HL-60 (cell line): ENCODE measurements at regions not wholly inside any gene's neighbourhood (a gene's known extent, or its start where the extent isn't known, plus 50 kb on each side); places are given as distances from the start of the nearest gene placed in this dataset.

Experiments
- DNase-seq, 2 experiments: peaks; one replicate each; pipeline ENCODE4 v3.0.0-alpha.2; 2010 to 2020; ENCODE audit warnings: low read depth in 1 of 2, low spot score in 1 of 2
- H3K27ac ChIP-seq: fragments of 250-450 bp; sonication (Bioruptor Pico); replicated peaks from 2 replicates; pipeline ENCODE4 v1.5.1; 2020; ENCODE audit warnings: mild to moderate bottlenecking, moderate library complexity
- H3K27me3 ChIP-seq: fragments of 250-450 bp; sonication (Bioruptor Pico); 2 replicates; pipeline ENCODE4 v1.5.1; 2021; ENCODE audit warnings: mild to moderate bottlenecking, moderate library complexity; ENCODE audit not compliant: insufficient read depth, poor library complexity, severe bottlenecking
- H3K4me3 ChIP-seq: replicated peaks from 2 replicates; pipeline ENCODE4 v1.5.1; 2011; ENCODE audit warnings: mild to moderate bottlenecking, control low read depth, low read length; ENCODE audit not compliant: insufficient read depth
- GABPA ChIP-seq: IDR thresholded peaks from 2 replicates; pipeline ENCODE4 v1.6.1; 2012; ENCODE audit warnings: low read depth
- POLR2AphosphoS5 ChIP-seq: IDR thresholded peaks from 2 replicates; pipeline ENCODE4 v1.6.1; 2012; ENCODE audit warnings: low read depth
- SPI1 ChIP-seq: IDR thresholded peaks from 2 replicates; pipeline ENCODE4 v1.6.1; 2012; ENCODE audit warnings: low read depth, mild to moderate bottlenecking, borderline replicate concordance
- TF ChIP-seq, protein P1 (sequence below): IDR thresholded peaks from one replicate; pipeline ENCODE4 v1.5.1; 2011; ENCODE audit warnings: low read length, control low read depth, inconsistent platforms; ENCODE audit not compliant: insufficient read depth
- TF ChIP-seq, protein P2 (sequence below): IDR thresholded peaks from 2 replicates; pipeline ENCODE4 v1.6.1; 2012; ENCODE audit warnings: low read depth; ENCODE audit not compliant: insufficient replicate concordance

DNA sequence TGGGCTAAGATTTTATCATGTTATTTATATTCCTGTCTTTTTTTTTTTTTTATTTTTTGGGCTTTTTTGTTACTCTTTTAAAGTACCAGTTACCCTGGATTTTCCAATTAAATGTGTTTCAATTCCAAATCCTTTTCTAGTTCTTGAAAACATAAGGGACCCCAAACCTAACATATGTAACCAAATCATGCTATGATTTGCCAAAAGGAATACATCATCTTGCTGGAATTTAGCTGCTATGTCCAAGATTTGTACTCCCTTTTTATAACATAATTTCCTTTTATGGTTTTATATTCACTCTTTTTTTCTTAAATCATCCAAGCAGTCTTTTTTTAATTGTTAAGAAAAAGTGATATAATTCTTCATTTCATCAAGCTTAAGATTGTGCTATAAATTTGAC lies 60.9 kb upstream of the DSEL start:
- TF ChIP-seq, protein P1, sequence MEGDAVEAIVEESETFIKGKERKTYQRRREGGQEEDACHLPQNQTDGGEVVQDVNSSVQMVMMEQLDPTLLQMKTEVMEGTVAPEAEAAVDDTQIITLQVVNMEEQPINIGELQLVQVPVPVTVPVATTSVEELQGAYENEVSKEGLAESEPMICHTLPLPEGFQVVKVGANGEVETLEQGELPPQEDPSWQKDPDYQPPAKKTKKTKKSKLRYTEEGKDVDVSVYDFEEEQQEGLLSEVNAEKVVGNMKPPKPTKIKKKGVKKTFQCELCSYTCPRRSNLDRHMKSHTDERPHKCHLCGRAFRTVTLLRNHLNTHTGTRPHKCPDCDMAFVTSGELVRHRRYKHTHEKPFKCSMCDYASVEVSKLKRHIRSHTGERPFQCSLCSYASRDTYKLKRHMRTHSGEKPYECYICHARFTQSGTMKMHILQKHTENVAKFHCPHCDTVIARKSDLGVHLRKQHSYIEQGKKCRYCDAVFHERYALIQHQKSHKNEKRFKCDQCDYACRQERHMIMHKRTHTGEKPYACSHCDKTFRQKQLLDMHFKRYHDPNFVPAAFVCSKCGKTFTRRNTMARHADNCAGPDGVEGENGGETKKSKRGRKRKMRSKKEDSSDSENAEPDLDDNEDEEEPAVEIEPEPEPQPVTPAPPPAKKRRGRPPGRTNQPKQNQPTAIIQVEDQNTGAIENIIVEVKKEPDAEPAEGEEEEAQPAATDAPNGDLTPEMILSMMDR, result no peak
- TF ChIP-seq SPI1, result no peak
- no peak for TF ChIP-seq POLR2AphosphoS5
- TF ChIP-seq, protein P2, sequence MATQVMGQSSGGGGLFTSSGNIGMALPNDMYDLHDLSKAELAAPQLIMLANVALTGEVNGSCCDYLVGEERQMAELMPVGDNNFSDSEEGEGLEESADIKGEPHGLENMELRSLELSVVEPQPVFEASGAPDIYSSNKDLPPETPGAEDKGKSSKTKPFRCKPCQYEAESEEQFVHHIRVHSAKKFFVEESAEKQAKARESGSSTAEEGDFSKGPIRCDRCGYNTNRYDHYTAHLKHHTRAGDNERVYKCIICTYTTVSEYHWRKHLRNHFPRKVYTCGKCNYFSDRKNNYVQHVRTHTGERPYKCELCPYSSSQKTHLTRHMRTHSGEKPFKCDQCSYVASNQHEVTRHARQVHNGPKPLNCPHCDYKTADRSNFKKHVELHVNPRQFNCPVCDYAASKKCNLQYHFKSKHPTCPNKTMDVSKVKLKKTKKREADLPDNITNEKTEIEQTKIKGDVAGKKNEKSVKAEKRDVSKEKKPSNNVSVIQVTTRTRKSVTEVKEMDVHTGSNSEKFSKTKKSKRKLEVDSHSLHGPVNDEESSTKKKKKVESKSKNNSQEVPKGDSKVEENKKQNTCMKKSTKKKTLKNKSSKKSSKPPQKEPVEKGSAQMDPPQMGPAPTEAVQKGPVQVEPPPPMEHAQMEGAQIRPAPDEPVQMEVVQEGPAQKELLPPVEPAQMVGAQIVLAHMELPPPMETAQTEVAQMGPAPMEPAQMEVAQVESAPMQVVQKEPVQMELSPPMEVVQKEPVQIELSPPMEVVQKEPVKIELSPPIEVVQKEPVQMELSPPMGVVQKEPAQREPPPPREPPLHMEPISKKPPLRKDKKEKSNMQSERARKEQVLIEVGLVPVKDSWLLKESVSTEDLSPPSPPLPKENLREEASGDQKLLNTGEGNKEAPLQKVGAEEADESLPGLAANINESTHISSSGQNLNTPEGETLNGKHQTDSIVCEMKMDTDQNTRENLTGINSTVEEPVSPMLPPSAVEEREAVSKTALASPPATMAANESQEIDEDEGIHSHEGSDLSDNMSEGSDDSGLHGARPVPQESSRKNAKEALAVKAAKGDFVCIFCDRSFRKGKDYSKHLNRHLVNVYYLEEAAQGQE, result no peak
- DNase-seq, result no peak
- Histone ChIP-seq H3K27me3 (no peaks in the 10 kb centered on the region), H3K4me3 (no peak overlapping the region), H3K27ac (no peak overlapping the region)

DNA sequence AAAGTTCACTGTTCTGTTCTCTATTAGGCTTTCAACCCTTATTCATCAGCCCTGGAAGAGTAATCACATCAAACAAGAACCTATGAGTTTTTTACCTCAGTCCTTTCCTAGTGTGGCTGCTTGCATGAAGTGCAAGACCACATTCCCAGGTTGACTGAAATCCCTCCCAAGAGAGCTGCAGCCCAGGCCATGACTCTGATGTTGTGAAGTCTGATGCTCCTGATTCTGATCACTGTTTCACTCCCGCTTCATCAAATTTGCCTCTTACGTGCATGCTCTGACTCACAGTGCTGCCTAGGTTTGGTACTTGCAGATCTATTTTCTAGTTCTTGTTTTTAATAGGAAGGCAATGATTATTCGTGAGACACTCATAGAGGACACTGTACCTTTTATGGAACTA lies 58.2 kb upstream of the DSEL start:
- DNase-seq, result no peak
- no peaks in the 10 kb centered on the region for H3K27me3 ChIP-seq
- no peak for TF ChIP-seq POLR2AphosphoS5
- no peak for TF ChIP-seq GABPA
- TF ChIP-seq, protein P1, result no peak
- TF ChIP-seq, protein P2, result no peak
- no peak for TF ChIP-seq SPI1

DNA sequence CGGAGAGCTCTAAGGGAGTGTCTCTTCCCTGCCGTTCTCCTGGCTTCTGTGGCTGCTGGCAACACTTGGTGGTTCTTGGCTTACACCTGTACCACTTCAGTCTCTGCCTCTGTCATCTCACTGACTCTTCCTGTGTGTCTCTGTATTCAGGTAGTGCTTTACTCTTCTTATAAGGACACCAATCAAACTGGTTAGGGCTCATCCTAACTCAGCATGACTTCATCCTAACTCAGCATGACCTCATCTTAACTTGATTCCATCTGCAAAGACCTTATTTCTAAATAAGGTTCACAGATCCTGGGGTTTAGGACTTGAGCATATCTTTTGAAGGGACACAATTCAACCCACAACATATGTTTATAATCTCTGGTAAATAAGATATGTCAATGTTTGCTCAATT lies 51.6 kb upstream of the DSEL start:
- Histone ChIP-seq H3K27ac (no peak overlapping the region), H3K4me3 (no peak overlapping the region), H3K27me3 (no peaks in the 10 kb centered on the region)
- no peak for DNase-seq
- TF ChIP-seq GABPA (no peak), SPI1 (no peak)
- TF ChIP-seq, protein P2, result no peak
- TF ChIP-seq, protein P1, result no peak

More for the DNA sequence above, 58.2 kb upstream of the DSEL start:
- Histone ChIP-seq H3K4me3 (no peak overlapping the region), H3K27ac (no peak overlapping the region)
